SU-DHL-6 (cell line): ENCODE measurements at regions not wholly inside any gene's neighbourhood (a gene's known extent, or its start where the extent isn't known, plus 50 kb on each side); places are given as distances from the start of the nearest gene placed in this dataset.

ENCODE experiments used
- CTCF ChIP-seq: fragments of 200-600 bp; sonication (generic); IDR thresholded peaks from one replicate; pipeline ENCODE4 v1.5.1; 2017; ENCODE audit warnings: antibody characterized with exemption, mild to moderate bottlenecking, low read length, moderate library complexity; ENCODE audit not compliant: insufficient read depth, poor library complexity, severe bottlenecking
- EZH2phosphoT487 ChIP-seq: fragments of 200-600 bp; sonication (generic), shearing (Covaris generic); conservative IDR thresholded peaks from 2 replicates; pipeline ENCODE4 v1.6.1; 2018; ENCODE audit warnings: mild to moderate bottlenecking, antibody characterized with exemption, low read length, moderate library complexity, mixed read lengths

GRCh38 chr10:78863140-78863905 lies 205.4 kb upstream of the ZMIZ1 start:
- TF ChIP-seq EZH2phosphoT487 (no peak), CTCF (no peak)
